ENCODE measurements at regions not wholly inside any gene's neighbourhood (a gene's known extent, or its start where the extent isn't known, plus 50 kb on each side); places are given as distances from the start of the nearest gene placed in this dataset.

DNA sequence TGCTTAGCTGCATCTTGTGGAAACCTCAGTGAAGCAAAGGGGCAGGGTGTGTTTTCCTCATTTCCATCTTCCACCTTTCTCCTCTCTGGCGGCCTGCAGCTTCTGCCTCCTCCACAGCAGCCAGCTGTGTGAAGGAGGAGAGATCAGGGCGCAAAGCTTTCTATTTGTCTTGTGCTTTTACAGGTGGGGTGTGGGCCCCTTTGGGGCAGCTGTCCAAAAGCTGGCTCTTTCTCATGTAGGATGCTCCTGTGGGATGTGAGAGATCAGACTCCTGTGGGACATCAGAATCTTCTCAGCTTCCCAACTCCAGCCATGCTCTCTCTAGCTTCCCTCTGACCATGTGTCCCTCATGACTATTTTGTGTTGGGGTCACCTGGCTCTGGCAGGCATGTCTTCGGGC, 227.1 kb downstream of the MID1 start (continued):
- TF ChIP-seq, protein P1, sequence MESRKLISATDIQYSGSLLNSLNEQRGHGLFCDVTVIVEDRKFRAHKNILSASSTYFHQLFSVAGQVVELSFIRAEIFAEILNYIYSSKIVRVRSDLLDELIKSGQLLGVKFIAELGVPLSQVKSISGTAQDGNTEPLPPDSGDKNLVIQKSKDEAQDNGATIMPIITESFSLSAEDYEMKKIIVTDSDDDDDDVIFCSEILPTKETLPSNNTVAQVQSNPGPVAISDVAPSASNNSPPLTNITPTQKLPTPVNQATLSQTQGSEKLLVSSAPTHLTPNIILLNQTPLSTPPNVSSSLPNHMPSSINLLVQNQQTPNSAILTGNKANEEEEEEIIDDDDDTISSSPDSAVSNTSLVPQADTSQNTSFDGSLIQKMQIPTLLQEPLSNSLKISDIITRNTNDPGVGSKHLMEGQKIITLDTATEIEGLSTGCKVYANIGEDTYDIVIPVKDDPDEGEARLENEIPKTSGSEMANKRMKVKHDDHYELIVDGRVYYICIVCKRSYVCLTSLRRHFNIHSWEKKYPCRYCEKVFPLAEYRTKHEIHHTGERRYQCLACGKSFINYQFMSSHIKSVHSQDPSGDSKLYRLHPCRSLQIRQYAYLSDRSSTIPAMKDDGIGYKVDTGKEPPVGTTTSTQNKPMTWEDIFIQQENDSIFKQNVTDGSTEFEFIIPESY (IDR thresholded peaks at IDR 0.05; ENCODE audit: extremely low read depth, insufficient replicate concordance, low read length): no peak
- TF ChIP-seq, protein P2, sequence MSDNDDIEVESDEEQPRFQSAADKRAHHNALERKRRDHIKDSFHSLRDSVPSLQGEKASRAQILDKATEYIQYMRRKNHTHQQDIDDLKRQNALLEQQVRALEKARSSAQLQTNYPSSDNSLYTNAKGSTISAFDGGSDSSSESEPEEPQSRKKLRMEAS (IDR thresholded peaks at IDR 0.05): no peak
- TF ChIP-seq YY1 (IDR thresholded peaks at IDR 0.05; ENCODE audit: extremely low read depth, insufficient replicate concordance, low read depth, low read length): no peak

DNA sequence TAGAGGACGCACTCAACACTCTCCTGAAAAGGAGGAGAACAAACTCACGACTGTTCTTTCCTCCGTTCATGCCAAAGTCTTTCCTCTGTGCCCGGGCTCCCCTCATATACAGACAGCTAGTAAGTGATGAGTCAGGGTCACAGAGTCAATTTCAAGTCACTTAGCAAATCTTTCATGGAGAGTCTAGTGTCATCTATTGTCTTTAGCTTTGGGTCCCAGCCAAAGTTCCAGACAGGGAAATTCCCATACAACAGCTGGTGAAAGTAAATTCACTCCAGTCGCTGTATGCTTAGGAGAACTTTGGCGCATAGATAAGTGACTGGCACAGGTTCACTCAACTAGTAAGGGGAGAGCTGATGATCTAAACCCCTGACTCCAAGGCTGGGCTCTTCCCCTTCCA, 226.5 kb downstream of the MID1 start:
- DNase-seq (ENCODE audit: low read depth, low spot score) (no peak), ATAC-seq (no peak)
- no peaks in the 10 kb centered on the region for H4K20me1 ChIP-seq (ENCODE audit: insufficient read depth)
- no peaks in the 10 kb centered on the region for H3K9me3 ChIP-seq (ENCODE audit: control insufficient read depth in 1 of 2, insufficient read depth in 1 of 2, low read depth in 1 of 2, low read length in 2 of 2)
- BruUV-seq (replicated peaks): no TSS peak
- H2AFZ ChIP-seq (ENCODE audit: low read depth, low read length, poor library complexity, severe bottlenecking): no peak overlapping the region
- H3K9me2 ChIP-seq (ENCODE audit: insufficient read depth): no peaks in the 10 kb centered on the region
- no peaks in the 10 kb centered on the region for H3K4me1 ChIP-seq (ENCODE audit: control insufficient read depth in 1 of 2, insufficient read depth in 2 of 2, low read length in 2 of 2)
- no peak overlapping the region for H3K27ac ChIP-seq (ENCODE audit: low read depth, low read length)
- ChIA-PET RAD21 (ENCODE audit: low non-redundant PET in 1 of 2, low total read pairs in 2 of 2, uncharacterized antibody in 2 of 2, unreplicated experiment in 2 of 2) (no interaction called here), CTCF (no interaction called here), POLR2A (no interaction called here)
- no peaks in the 10 kb centered on the region for H3K27me3 ChIP-seq (ENCODE audit: insufficient read depth, low read length)
- H3K4me2 ChIP-seq (ENCODE audit: low read length): no peak overlapping the region
- H3K79me2 ChIP-seq (ENCODE audit: insufficient read depth, low read length): no peaks in the 10 kb centered on the region
- no peak overlapping the region for H3K9ac ChIP-seq (ENCODE audit: low read length)
- TF ChIP-seq, protein P3, sequence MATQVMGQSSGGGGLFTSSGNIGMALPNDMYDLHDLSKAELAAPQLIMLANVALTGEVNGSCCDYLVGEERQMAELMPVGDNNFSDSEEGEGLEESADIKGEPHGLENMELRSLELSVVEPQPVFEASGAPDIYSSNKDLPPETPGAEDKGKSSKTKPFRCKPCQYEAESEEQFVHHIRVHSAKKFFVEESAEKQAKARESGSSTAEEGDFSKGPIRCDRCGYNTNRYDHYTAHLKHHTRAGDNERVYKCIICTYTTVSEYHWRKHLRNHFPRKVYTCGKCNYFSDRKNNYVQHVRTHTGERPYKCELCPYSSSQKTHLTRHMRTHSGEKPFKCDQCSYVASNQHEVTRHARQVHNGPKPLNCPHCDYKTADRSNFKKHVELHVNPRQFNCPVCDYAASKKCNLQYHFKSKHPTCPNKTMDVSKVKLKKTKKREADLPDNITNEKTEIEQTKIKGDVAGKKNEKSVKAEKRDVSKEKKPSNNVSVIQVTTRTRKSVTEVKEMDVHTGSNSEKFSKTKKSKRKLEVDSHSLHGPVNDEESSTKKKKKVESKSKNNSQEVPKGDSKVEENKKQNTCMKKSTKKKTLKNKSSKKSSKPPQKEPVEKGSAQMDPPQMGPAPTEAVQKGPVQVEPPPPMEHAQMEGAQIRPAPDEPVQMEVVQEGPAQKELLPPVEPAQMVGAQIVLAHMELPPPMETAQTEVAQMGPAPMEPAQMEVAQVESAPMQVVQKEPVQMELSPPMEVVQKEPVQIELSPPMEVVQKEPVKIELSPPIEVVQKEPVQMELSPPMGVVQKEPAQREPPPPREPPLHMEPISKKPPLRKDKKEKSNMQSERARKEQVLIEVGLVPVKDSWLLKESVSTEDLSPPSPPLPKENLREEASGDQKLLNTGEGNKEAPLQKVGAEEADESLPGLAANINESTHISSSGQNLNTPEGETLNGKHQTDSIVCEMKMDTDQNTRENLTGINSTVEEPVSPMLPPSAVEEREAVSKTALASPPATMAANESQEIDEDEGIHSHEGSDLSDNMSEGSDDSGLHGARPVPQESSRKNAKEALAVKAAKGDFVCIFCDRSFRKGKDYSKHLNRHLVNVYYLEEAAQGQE (IDR thresholded peaks at IDR 0.05; ENCODE audit: low read depth): no peak
- TF ChIP-seq POLR2AphosphoS5 (IDR thresholded peaks at IDR 0.05; ENCODE audit: low read depth, low read length): no peak
- no peak overlapping the region for H3K4me3 ChIP-seq (replicated peaks in 1 of 2; ENCODE audit: low read depth in 1 of 2, low read length in 2 of 2)
- H3K36me3 ChIP-seq (ENCODE audit: control insufficient read depth in 1 of 2, insufficient read depth in 2 of 2, low read length in 2 of 2): no peaks in the 10 kb centered on the region
- intact Hi-C loops (cut with micrococcal nuclease): no loop called here

Measured in HCT116 (cell line).